K562 (cell line): ENCODE measurements at regions not wholly inside any gene's neighbourhood (a gene's known extent, or its start where the extent isn't known, plus 50 kb on each side); places are given as distances from the start of the nearest gene placed in this dataset.

ENCODE experiments used
- ATAC-seq: fragments of 200-7000 bp; cut with Tn5 transposase; 3 replicates; pipeline ENCODE4 v1.9.1; 2020; ENCODE audit warnings: moderate library complexity
- BruUV-seq: library from RNA; stranded (reverse); fragments of 400-500 nt; replicated peaks from 2 replicates; lab custom pipeline; 2021; lab: Mats Ljungman, UMichigan
- CTCF ChIA-PET: fragments of 300-600 bp; formaldehyde crosslinking; extraction: SDS; loops from one replicate; lab custom pipeline; 2021; ENCODE audit warnings: low intra/inter-chr PET ratio; lab: Yijun Ruan, JAX
- POLR2A ChIA-PET: fragments of 300-600, 350-650 bp; sonication (Branson Sonifier 250); formaldehyde crosslinking; extraction: SDS; loops from one replicate; lab custom pipeline; 2021; ENCODE audit warnings: antibody characterized with exemption, inconsistent platforms; lab: Yijun Ruan, JAX
- DNase-seq, 4 experiments: peaks; one replicate each; pipeline versions ENCODE4 v3.0.0 to v3.0.0-alpha.2; 2011 to 2018; ENCODE audit warnings: low spot score in 3 of 4, mixed read lengths in 3 of 4; ENCODE audit errors: extremely low read depth in 1 of 4
- FAIRE-seq: peaks from 2 replicates; lab custom pipeline; 2011; peaks lifted over from hg19 to GRCh38; lab: Jason Lieb, UNC
- H2AFZ ChIP-seq: 2 replicates; pipeline ENCODE4 v1.6.0; 2011; ENCODE audit warnings: low read depth, low read length, control low read depth, inconsistent platforms
- H3K27ac ChIP-seq: fragments of 200-600 bp; 3 replicates; pipeline ENCODE4 v1.8.0; 2011; ENCODE audit warnings: low read depth, mild to moderate bottlenecking, control low read depth, inconsistent platforms, low read length, moderate library complexity, mixed read lengths; ENCODE audit errors: extremely low read depth
- H3K27me3 ChIP-seq, 2 experiments: fragments of 300-600 bp in 1 of 2; 2 replicates in 1 of 2; 3 replicates in 1 of 2; pipeline versions ENCODE4 v1.6.0 to v1.8.0; 2011; ENCODE audit warnings: inconsistent platforms in 2 of 2, low read length in 2 of 2, mild to moderate bottlenecking in 1 of 2, mixed read lengths in 1 of 2, moderate library complexity in 1 of 2; ENCODE audit not compliant: control insufficient read depth in 2 of 2, insufficient read depth in 2 of 2
- H3K36me3 ChIP-seq: fragments of 300-600 bp; 3 replicates; pipeline ENCODE4 v1.8.0; 2011; ENCODE audit warnings: mild to moderate bottlenecking, low read length, inconsistent platforms; ENCODE audit not compliant: control insufficient read depth, insufficient read depth
- H3K4me1 ChIP-seq, 2 experiments: fragments of 200-600 bp in 1 of 2; replicated peaks in 1 of 2; 2 replicates in 1 of 2; 3 replicates in 1 of 2; pipeline versions ENCODE4 v1.5.1 to v1.8.0; 2011; ENCODE audit warnings: inconsistent platforms in 2 of 2, low read length in 2 of 2, mild to moderate bottlenecking in 1 of 2, mixed read lengths in 1 of 2, moderate library complexity in 1 of 2; ENCODE audit not compliant: control insufficient read depth in 2 of 2, insufficient read depth in 2 of 2
- H3K4me2 ChIP-seq: 2 replicates; pipeline ENCODE4 v1.6.1; 2011; ENCODE audit warnings: low read length, control low read depth, inconsistent platforms, mixed read lengths; ENCODE audit not compliant: insufficient read depth
- H3K4me3 ChIP-seq: fragments of 200-600 bp; sonication (generic), shearing (Covaris generic); 2 replicates; pipeline ENCODE4 v1.5.1; 2016; ENCODE audit warnings: control low read depth, inconsistent platforms
- H3K79me2 ChIP-seq: fragments of 200-600 bp; 3 replicates; pipeline ENCODE4 v1.8.0; 2011; ENCODE audit warnings: low read length, inconsistent platforms; ENCODE audit not compliant: control insufficient read depth, insufficient read depth
- H3K9ac ChIP-seq, 2 experiments: 2 replicates each; pipeline versions ENCODE4 v1.6.0 to v1.6.1; 2011; ENCODE audit warnings: low read depth in 2 of 2, low read length in 2 of 2, control low read depth in 1 of 2, inconsistent platforms in 1 of 2, mild to moderate bottlenecking in 1 of 2, mixed read lengths in 1 of 2; ENCODE audit not compliant: insufficient read depth in 1 of 2
- H3K9me1 ChIP-seq: one replicate; pipeline ENCODE4 v1.6.0; 2011; ENCODE audit warnings: inconsistent platforms, mild to moderate bottlenecking, low read length, moderate library complexity; ENCODE audit not compliant: control insufficient read depth, insufficient read depth
- H3K9me3 ChIP-seq: replicated peaks from 2 replicates; pipeline ENCODE4 v1.5.1; 2011; ENCODE audit warnings: low read depth, low read length, inconsistent platforms; ENCODE audit not compliant: control insufficient read depth, insufficient read depth
- H4K20me1 ChIP-seq: replicated peaks from 2 replicates; pipeline ENCODE4 v1.6.1; 2011; ENCODE audit warnings: low read length, inconsistent platforms, mixed read lengths; ENCODE audit not compliant: control insufficient read depth, insufficient read depth
- DLX4 ChIP-seq: fragments of 250-450 bp; sonication (Bioruptor Pico); IDR thresholded peaks from 2 replicates; pipeline ENCODE4 v1.6.1; 2021; ENCODE audit warnings: mild to moderate bottlenecking
- EP300 ChIP-seq: IDR thresholded peaks from 2 replicates; pipeline ENCODE4 v1.6.1; 2012; ENCODE audit warnings: low read length, improper control_type of control experiment
- PPARD ChIP-seq: fragments of 250-450 bp; sonication (Bioruptor Pico); IDR thresholded peaks from 2 replicates; pipeline ENCODE4 v1.8.0; 2022; ENCODE audit warnings: inconsistent platforms, mild to moderate bottlenecking, moderate library complexity
- VEZF1 ChIP-seq: fragments of 200-800 bp; sonication (Bioruptor generic); IDR thresholded peaks from 2 replicates; pipeline ENCODE4 v1.6.1; 2017; ENCODE audit warnings: missing genetic modification characterization, missing compliant biosample characterization
- ZBTB8A ChIP-seq: fragments of 450-650 bp; IDR thresholded peaks from 2 replicates; pipeline ENCODE4 v1.6.1; 2018; ENCODE audit warnings: mild to moderate bottlenecking, moderate library complexity; ENCODE audit not compliant: partially characterized antibody
- WGBS: fragments of 100-300 bp; shearing (Covaris generic); methylation state at CpG from one replicate; pipeline ENCODE4 v1.1.6; 2016; ENCODE audit warnings: low coverage, mixed read lengths; ENCODE audit not compliant: insufficient coverage; ENCODE audit errors: missing lambda C conversion rate; 5-methylcytosine and 5-hydroxymethylcytosine counted together
- in situ Hi-C: fragments of 300-500 bp; cut with MboI; formaldehyde crosslinking; loops from 4 replicates; pipeline ENCODE4 v1.15.0; 2018; ENCODE audit warnings: inconsistent platforms, mixed read lengths
- intact Hi-C: fragments of 100-400 bp; cut with micrococcal nuclease; formaldehyde crosslinking; loops from 2 replicates; pipeline ENCODE4 v1.14.2; 2022

GRCh38 chr10:2212244-2212834 lies 475.0 kb upstream of the ADARB2 start:
- Histone ChIP-seq H3K27me3 (no peaks in the 10 kb centered on the region; a peak in 1 of 5 replicates), H3K9me3 (no peaks in the 10 kb centered on the region), H3K9me1 (no peaks in the 10 kb centered on the region), H3K9ac (no peak overlapping the region), H4K20me1 (no peaks in the 10 kb centered on the region), H3K79me2 (no peaks in the 10 kb centered on the region), H3K4me3 (no peak overlapping the region), H3K27ac (no peak overlapping the region), H3K4me2 (no peak overlapping the region), H3K4me1 (no peaks in the 10 kb centered on the region), H3K36me3 (no peaks in the 10 kb centered on the region), H2AFZ (no peak overlapping the region)
- ATAC-seq (no peak), DNase-seq (no peak), FAIRE-seq (no peak)
- 2% methylated on average over 11 of the region's 11 CpGs for WGBS
- BruUV-seq: no TSS peak
- TF ChIP-seq VEZF1 (no peak), DLX4 (CRISPR knock-in tag) (no peak), ZBTB8A (no peak), EP300 (no peak), PPARD (no peak)
- in situ Hi-C loops (no loop called here), intact Hi-C loops (no loop called here)
- POLR2A ChIA-PET: interaction anchor here (0.5 kb wide), 1 partner anchor 31 kb away, joined by 3 read pairs; no protein-coding TSS in a partner anchor
- CTCF ChIA-PET: no interaction called here
